Mesothelial cell of epicardium (in vitro differentiated cells): ENCODE measurements at regions not wholly inside any gene's neighbourhood (a gene's known extent, or its start where the extent isn't known, plus 50 kb on each side); places are given as distances from the start of the nearest gene placed in this dataset.

Source experiments
- DNase-seq, 2 experiments: peaks; one replicate each; pipeline ENCODE4 v3.0.0; 2021; ENCODE audit warnings: low spot score in 2 of 2; ENCODE audit not compliant: unreplicated experiment in 2 of 2
- H3K27ac Mint-ChIP-seq: 2 replicates; pipeline ENCODE4 v1.8.0; 2021; ENCODE audit warnings: mixed read lengths
- H3K27me3 Mint-ChIP-seq: 2 replicates; pipeline ENCODE4 v1.8.0; 2021; ENCODE audit warnings: low read depth, mixed read lengths
- H3K36me3 Mint-ChIP-seq: 2 replicates; pipeline ENCODE4 v1.8.0; 2021; ENCODE audit warnings: mixed read lengths
- H3K4me1 Mint-ChIP-seq: 2 replicates; pipeline ENCODE4 v1.8.0; 2021; ENCODE audit warnings: mixed read lengths
- H3K4me3 Mint-ChIP-seq: 2 replicates; pipeline ENCODE4 v1.8.0; 2021; ENCODE audit warnings: mild to moderate bottlenecking, moderate library complexity, mixed read lengths
- H3K9me3 Mint-ChIP-seq: 2 replicates; pipeline ENCODE4 v1.8.0; 2021; ENCODE audit warnings: mixed read lengths
- TF ChIP-seq, protein P1 (sequence below): fragments of 200-600 bp; sonication (generic); IDR thresholded peaks from one replicate; pipeline ENCODE4 v1.5.0; 2021; ENCODE audit warnings: antibody characterized with exemption; ENCODE audit not compliant: unreplicated experiment

DNA sequence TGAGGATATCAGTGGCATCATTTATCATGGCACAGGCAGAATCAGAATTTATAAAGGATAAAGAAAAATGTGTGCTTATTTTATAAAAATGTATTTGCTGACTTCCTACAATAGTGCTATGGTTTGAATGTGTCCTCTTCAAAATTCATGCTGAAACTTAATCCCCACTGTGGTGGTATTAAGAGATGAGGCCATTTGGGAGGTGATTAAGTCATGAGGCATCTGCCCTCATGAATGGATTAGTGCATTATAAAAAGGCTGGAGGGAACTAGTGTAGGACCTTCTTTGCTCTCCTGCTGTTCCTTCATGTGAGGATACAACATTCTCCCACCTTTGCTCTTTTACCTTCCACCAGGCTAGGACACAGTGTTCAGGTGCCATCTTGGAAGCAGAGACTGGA, 212.8 kb downstream of the RFC3 start:
- peaks cover 5% of the 10 kb centered on the region for H3K36me3 Mint-ChIP-seq
- H3K9me3 Mint-ChIP-seq: peaks cover 31% of the 10 kb centered on the region
- no peak overlapping the region for H3K4me3 Mint-ChIP-seq
- H3K27ac Mint-ChIP-seq: no peak overlapping the region
- TF ChIP-seq, protein P1, sequence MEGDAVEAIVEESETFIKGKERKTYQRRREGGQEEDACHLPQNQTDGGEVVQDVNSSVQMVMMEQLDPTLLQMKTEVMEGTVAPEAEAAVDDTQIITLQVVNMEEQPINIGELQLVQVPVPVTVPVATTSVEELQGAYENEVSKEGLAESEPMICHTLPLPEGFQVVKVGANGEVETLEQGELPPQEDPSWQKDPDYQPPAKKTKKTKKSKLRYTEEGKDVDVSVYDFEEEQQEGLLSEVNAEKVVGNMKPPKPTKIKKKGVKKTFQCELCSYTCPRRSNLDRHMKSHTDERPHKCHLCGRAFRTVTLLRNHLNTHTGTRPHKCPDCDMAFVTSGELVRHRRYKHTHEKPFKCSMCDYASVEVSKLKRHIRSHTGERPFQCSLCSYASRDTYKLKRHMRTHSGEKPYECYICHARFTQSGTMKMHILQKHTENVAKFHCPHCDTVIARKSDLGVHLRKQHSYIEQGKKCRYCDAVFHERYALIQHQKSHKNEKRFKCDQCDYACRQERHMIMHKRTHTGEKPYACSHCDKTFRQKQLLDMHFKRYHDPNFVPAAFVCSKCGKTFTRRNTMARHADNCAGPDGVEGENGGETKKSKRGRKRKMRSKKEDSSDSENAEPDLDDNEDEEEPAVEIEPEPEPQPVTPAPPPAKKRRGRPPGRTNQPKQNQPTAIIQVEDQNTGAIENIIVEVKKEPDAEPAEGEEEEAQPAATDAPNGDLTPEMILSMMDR: no peak
- H3K27me3 Mint-ChIP-seq: no peaks in the 10 kb centered on the region
- no peaks in the 10 kb centered on the region for H3K4me1 Mint-ChIP-seq
- DNase-seq: no peak

DNA sequence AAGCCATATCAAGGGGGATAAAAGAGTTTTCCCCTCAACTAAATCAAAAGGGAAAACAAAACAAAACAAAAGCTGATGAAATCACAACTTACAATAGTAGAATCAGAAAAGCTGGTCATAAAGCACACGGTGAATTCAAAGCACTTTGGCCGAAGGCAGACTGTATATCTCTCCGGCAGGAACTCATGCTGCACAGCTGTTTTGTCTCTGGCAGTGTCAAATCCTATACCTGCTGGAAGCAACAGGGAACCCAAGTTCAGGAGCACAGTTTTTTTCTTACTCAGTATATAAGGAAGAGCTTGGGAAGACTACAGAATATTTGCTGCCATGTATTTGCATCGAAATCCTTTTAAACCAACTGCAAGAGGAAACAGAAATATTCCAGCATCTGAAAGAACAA, 213.7 kb downstream of the RFC3 start:
- Mint-ChIP-seq H3K4me3 (no peak overlapping the region), H3K27me3 (no peaks in the 10 kb centered on the region), H3K36me3 (peaks cover 7% of the 10 kb centered on the region), H3K9me3 (peaks cover 28% of the 10 kb centered on the region), H3K27ac (no peak overlapping the region), H3K4me1 (no peaks in the 10 kb centered on the region)
- DNase-seq: no peak
- TF ChIP-seq, protein P1: no peak

DNA sequence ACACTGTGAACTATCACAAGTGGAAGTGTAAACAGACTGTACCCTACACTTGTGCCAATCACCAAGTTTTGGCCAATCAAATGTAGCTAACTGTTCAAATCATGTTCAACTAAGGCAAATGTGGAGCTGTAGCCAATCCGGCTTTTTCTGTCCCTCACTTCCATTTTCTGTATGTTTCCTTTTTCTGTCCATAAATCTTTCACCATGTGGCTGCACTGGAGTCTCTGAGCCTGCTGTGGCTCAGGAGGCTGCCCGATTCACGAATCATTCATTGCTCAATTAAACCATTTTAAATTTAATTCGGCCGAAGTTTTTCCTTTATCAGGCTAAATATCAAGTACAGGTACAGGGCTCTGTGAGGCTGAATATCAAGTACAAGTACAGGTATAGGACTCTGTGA, 216.5 kb downstream of the RFC3 start:
- TF ChIP-seq, protein P1: no peak
- H3K9me3 Mint-ChIP-seq: peaks cover 17% of the 10 kb centered on the region
- peaks cover 5% of the 10 kb centered on the region for H3K36me3 Mint-ChIP-seq
- no peak overlapping the region for H3K27ac Mint-ChIP-seq
- no peak for DNase-seq
- H3K4me1 Mint-ChIP-seq: peaks cover 6% of the 10 kb centered on the region
- no peaks in the 10 kb centered on the region for H3K27me3 Mint-ChIP-seq
- no peak overlapping the region for H3K4me3 Mint-ChIP-seq

DNA sequence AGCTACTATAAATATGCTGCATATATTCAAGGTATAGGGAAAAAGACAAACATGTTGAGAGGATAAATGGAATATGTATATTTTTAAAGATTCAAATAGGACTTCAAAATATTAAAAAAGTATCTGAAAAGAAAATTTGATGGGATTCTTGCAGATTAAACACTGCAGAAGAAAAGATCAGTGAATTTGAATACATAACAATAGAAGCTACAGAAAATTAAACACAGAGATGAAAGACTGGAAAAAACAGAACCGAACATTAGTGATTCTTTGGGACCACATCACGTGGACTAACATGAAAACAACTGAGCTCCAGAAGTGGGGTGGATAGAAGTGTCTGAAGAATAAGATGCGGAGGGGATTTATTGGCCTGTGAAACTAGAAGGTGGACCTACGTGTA, 217.2 kb downstream of the RFC3 start:
- Mint-ChIP-seq H3K4me1 (peaks cover 6% of the 10 kb centered on the region), H3K4me3 (no peak overlapping the region), H3K9me3 (peaks cover 13% of the 10 kb centered on the region), H3K27ac (no peak overlapping the region), H3K27me3 (no peaks in the 10 kb centered on the region), H3K36me3 (peaks cover 5% of the 10 kb centered on the region)
- DNase-seq: no peak
- TF ChIP-seq, protein P1: no peak

DNA sequence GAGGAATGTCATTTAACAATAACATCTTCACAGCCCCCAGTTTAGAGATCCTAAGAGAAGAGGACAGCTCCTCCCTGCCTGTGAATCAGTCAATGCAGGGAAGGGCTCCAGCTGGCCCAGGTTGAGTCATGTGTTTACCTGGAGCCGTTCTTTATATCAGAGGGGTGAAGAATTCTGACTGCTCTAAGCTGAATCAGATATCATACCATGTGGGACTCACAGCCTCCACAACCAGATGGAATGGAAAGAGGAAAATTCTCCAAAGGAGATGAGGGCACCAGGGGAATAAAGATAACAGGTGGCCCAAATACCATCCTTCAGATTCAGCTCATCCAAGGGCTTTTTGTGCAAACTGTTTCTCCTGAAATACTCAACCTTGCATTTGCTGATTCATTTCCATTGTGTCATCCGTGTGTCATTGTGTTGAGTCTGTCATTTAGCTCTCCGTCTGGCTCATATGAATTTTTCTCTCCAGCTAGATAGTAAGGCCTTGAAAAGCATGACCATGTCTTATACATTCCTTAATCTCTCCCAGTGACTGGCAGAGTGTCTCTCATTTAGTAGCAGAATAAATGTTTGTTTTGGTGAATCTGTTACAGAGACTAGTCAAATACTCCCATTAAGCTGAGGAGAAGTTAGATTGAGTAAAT, 217.9 kb downstream of the RFC3 start:
- no peak for DNase-seq
- no peak overlapping the region for H3K4me3 Mint-ChIP-seq
- TF ChIP-seq, protein P1: no peak
- no peaks in the 10 kb centered on the region for H3K27me3 Mint-ChIP-seq
- peaks cover 13% of the 10 kb centered on the region for H3K9me3 Mint-ChIP-seq
- H3K36me3 Mint-ChIP-seq: peaks cover 5% of the 10 kb centered on the region
- H3K27ac Mint-ChIP-seq: no peak overlapping the region
- H3K4me1 Mint-ChIP-seq: peaks cover 6% of the 10 kb centered on the region
